Keratinocyte (primary cell): ENCODE measurements at regions not wholly inside any gene's neighbourhood (a gene's known extent, or its start where the extent isn't known, plus 50 kb on each side); places are given as distances from the start of the nearest gene placed in this dataset.

Source experiments
- CTCF ChIP-seq, 3 experiments: IDR thresholded peaks in 1 of 3; conservative IDR thresholded peaks in 1 of 3; optimal IDR thresholded peaks in 1 of 3; 2 replicates in 2 of 3; 3 replicates in 1 of 3; pipeline versions ENCODE3 to v1.5.1; 2011; ENCODE audit warnings: low read length in 3 of 3, mild to moderate bottlenecking in 3 of 3, moderate library complexity in 2 of 3, control low read depth in 1 of 3, inconsistent platforms in 1 of 3; ENCODE audit not compliant: insufficient read depth in 2 of 3; ENCODE audit errors: extremely low read depth in 1 of 3
- EZH2 ChIP-seq: IDR thresholded peaks from one replicate; pipeline ENCODE4 v1.6.1; 2012; ENCODE audit warnings: inconsistent platforms, mild to moderate bottlenecking, low read length, moderate library complexity

DNA sequence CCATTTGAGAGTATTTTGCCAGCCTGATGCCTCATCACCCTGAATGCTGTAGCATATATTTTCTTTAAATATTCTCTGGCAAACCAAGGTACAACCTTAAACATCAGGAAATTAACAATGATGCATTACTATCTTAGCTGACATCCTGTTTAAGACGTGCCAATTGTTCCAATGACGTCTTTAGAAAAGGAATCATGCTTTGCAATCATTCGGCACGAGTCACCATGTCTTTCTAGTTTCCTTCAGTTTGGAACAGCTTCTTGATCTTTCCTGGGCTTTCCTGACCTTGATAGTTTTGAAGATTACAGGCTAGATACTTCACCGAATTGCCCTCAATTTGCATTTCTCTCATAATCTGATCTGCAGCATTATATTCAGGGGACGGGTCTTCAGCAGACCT is 88.2 kb upstream of the GLI2 start:
- TF ChIP-seq EZH2 (no peak), CTCF (optimal IDR thresholded peaks at IDR 0.05 in 1 of 3, IDR thresholded peaks at IDR 0.05 in 1 of 3, conservative IDR thresholded peaks at IDR 0.05 in 1 of 3; ENCODE audit: extremely low read depth in 1 of 3, insufficient read depth in 2 of 3, low read length in 3 of 3) (no peak)
